ENCODE measurements at regions not wholly inside any gene's neighbourhood (a gene's known extent, or its start where the extent isn't known, plus 50 kb on each side); places are given as distances from the start of the nearest gene placed in this dataset.

DNA sequence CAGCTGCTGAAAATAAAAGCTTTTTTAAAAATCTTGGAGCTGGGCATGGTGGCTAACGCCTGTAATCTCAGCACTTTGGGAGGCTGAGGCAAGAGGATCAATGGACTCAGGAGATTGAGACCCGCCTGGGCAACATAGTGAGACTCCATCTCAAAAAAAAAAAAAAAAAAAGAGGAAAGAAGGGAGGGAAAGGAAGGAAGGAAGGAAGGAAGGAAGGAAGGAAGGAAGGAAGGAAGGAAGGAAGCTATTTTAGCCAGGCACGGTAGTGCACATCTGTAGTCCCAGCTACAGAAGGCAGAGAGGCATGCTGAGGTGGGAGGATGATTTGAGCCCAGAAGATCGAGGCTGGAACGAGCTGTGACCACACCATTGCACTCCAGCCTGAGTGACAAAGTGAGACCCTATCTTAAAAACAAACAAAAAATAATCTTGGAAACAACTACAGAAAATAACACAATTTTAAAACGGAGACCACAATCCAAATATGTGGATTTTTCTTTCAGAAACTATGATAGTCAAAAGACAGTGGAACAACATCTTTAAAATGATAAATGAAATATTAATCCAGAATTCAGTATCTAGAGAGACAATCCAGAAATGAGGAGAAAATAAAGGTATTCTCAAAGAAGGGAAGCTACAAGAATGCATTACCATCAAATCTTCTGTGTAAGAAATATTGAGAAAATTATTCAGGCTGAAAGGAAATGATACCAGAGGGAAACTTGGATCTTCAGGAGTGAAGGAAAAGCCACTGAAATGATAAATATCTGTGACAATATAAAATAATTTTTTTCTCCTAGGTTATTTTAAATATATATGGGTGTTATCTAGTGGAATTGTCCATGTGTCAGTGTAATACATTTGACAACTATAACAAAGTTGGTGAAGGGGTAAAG, 182.0 kb downstream of the GPX5 start:
- no peak for DNase-seq

DNA sequence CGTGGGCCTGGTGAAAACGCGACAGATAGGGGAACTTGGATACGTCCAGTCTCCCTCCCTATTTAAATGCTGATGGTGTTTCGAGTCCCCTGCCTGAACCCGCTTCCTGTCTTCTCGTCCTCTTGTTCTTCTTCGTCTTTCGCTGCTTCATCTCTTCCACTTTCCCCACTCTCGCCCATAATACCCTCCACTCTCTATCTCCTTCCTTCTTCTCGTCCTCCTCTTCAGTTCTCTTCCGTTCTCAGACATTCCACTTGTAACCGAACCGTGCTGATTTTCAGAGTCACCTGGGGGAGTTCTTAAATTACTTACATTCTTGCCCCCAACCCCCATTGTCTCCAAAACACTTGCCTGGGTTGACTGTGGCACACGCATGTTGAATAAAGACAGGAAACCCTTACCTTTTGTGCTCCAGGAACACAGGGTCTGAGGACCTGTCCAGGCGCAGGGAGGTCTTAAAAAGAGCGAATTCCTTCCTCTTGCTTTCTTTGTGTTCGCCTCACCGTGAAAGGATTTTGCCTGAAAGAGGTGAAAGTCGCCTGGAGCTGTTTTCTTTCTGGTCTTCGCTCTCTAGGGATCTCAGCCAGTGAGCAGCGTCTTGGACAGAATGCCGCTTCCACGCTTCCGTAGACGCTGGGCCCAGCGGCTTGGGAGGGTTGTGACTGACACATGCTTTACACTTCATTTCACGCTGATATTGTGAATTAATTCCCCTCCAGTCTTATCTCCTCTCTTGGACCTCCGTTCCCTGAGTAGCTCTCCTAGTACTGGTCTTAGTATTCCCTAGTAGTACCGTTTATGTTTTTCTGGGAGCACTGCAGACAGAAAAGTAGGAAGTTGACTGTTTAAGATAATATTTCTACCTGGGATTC, 184.0 kb downstream of the GPX5 start:
- no peak for DNase-seq

DNA sequence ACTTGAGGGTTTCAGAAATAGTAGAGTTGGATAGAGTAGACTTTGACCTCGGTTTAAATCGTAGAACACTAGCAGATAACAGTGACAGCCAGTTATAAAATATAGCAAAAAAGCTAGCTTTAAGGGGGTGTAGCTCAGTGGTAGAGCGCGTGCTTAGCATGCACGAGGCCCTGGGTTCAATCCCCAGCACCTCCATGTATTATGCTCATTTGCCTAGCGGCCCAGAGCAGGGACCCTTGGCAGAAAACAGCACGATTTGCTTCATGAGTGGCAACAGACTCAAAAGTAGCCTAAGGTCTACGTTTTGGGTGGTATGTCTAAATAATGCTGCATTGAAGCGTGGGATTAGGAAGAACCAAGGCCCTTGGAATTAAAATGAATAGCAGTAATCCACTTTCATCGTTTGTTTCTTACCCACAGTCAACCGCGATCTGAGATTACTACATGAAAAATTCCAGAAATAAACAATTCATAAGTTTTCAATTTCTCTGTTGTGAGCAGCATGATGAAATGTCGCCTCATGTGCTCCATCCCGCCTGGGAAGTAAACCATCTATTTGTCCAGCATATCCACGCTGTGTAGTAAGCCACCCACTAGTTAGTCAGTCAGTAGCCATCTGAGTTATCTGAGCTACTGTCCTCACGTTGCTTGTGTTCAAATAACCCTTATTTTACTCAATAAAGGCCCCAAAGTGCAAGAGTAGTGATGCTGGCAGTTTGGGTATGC, 184.9 kb downstream of the GPX5 start:
- DNase-seq, result no peak

DNA sequence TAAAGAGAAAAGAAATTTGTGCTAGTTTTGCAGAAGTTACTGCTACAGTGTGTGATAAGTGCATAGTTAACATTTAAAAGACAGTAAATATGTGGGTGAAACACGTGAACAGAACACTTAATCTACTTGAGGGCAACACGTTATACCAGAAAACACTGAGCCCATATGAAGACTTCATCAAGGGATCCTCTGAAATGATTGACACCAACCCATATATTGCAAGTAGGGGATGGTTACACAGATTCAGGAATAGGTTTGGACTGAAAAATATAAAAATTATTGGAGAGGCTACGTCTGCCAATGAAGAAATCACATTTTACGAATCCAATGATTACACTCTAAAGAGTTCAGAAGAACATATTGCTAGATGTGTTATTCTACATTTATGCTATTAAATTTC, 185.6 kb downstream of the GPX5 start:
- DNase-seq, result no peak

DNA sequence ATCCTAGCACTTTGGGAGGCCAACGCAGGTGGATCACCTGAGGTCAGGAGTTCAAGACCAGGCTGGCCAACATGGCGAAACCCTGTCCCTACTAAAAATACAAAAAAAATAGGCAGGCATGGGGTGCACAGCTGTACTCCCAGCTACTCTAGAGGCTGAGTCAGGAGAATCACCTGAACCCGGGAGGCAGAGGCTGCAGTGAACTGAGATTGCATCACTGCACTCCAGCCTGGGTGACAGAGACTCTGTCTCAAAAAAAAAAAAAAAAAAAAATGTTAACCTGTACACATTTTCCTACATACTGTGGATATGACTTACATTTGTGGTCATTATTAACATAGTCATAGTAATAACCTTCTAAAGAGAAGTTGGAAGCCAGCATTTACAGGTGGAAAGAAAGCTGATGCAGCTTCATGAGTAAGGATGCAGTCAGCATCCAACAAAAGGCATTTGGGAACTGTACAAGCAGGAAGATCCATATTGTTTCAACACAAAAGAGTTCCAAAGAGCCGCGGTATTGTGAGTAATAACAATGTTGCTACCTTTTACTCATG, 186.2 kb downstream of the GPX5 start:
- DNase-seq, result no peak

DNA sequence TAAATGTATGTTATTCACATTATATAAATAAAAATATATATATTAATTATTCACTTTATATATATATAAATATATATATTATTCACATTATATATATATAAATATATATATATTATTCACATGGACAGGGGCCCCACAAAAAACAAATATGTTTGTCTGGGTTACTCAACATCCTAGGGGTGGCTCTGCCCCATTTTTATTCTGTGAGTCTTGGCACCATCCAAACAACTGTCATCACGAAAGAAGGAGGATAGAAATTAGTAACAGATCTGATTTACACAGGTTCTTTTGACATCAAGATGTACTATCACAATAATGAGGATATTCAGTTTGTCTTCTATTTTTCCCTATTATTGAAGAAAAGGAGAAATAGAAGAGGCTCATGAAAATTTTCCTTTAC, 187.3 kb downstream of the GPX5 start:
- DNase-seq, result no peak

DNA sequence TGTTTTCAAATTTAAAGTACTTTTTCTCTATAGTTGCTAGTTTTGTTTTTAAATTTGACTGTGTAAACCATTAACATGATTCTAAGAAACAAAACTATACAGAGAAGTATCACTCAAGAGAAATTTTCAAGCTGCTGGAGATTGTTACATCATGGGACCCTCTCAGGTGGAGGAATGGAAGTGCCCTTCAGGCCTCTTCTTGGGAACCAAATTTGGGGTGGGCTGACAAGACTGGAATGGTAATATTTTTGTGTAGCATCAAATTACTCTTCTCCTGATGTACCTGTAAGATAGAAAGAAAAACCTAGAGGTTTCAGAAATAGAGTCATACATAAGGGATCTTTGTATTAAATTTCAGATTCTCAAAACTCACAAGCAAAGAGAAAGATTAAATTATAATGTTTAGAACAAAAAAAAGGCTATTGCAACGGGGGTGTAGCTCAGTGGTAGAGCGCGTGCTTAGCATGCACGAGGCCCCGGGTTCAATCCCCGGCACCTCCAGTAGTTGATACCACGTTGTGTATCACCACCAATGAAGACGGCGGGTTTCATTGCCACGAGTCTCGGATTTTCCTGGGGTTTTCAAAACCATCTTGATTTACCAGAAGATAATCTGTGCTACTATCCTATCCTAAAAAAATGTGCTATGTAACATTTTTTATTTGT, 193.7 kb downstream of the GPX5 start:
- no peak for DNase-seq

DNA sequence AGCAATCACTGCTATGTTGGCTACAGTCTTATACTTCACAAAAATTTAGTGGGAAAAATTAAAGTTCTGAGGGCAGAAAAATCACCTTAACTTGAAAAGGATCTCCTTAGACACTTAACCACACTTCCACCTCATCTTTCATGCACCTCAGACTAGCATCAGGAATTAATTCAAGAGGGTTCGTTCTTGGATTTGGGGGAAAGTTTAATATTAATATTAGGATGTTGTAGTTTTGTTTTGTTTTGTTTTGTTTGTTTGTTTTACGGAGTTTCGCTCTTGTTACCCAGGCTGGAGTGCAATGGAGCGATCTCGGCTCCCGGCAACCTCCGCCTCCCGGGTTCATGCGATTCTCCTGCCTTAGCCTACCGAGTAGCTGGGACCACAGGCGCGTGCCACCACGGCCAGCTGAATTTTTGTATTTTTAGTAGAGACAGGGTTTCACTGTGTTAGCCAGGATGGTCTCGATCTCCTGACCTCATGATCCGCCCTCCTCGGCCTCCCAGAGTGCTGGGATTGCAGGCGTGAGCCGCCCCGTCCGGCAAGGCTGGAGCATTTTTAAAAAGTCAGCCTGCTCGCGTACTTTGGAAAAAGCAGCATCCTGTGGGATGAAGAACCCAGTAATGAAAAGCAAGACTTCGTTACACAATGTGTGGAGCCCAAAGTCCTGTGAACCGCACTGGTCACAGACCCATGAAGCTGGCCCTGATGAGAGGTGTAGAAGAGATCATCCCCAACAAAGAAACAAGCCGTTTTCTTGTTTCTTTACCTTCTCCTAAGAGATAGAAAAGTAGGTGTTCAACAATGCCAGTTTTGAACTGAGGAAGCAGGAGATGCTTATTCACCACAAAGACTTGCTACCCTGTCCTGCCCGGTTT, 194.9 kb downstream of the GPX5 start:
- no peak for DNase-seq

DNA sequence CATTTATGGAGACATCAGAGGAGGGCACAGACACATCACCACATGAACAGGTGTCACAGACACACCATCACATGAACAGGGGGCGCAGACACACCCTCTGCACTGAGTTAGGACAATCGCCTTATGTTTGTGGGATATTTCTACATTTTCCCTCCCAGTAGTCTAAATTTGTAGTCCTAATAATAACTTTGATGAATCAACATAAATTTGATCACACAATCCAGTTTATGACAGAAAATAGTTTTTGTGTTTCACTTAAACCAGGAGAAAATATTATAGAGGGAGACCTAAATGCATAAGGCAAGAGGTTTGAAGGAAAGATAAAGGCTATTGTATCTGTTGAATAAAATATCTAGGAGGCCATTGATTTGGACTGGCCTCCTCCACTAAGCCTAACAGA, 195.7 kb downstream of the GPX5 start:
- no peak for DNase-seq

DNA sequence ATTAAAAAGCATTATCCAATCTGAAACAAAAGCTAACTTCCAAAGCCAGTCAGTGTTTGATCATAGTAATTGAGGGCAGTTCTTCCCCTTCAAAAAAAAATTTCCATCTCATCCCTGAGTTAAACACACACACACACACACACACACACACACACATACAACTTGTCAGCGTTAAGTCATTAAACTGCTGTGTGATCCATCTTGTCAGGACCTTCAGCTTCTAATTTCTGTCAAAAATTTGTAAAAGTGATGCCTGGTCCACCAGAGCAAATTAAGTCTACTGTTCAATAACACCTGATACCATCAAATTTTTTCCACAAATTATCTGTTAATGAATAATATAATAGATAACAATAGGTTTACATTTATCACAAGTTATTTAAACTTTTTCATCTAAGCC, 198.7 kb downstream of the GPX5 start:
- DNase-seq, result no peak

DNA sequence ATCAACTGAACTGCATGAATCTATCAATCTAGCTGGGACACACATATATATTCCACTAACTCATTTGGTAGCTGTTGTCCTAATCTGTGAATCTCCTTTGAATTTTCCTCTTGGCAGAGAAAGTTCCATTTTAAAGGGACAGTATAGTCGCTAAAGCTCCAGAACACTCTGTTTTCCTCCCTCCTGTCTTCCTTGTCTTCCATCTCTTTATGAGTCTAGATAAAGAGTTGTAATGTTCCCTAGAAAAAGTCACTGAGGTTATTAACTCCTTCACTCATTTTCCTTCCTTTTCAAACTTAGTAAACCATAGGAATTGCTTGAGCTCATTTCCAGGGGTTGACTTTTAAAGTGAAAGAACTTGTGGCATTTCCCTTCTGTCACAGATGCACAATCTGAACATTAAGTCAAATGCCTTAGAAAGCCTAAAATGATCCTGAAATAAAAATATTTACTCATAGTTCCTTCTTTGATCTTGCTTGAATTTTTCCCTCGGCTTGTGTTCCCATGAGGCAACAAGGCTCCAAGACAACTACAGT, 198.4 kb downstream of the TRIM27 start:
- no peak for DNase-seq

DNA sequence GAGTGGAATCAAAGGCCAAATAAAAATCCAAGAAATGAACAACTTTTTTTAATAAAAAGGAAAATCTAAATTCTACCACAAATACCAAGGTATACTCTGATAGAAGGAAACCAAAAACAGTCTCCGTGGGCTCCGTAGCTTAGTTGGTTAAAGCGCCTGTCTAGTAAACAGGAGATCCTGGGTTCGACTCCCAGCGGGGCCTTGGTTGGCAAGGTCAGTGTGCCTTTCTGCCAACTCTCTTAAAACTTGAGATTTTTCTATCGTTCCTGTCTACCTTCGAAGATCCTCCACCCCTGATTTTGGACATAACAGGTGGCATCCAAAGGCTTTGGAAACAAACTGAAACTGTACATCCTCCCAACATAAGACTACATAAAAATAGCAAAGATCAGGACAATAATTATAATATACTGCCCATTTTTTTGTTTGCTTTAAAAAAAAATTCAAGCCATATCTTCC, 197.9 kb downstream of the TRIM27 start:
- DNase-seq, result no peak

DNA sequence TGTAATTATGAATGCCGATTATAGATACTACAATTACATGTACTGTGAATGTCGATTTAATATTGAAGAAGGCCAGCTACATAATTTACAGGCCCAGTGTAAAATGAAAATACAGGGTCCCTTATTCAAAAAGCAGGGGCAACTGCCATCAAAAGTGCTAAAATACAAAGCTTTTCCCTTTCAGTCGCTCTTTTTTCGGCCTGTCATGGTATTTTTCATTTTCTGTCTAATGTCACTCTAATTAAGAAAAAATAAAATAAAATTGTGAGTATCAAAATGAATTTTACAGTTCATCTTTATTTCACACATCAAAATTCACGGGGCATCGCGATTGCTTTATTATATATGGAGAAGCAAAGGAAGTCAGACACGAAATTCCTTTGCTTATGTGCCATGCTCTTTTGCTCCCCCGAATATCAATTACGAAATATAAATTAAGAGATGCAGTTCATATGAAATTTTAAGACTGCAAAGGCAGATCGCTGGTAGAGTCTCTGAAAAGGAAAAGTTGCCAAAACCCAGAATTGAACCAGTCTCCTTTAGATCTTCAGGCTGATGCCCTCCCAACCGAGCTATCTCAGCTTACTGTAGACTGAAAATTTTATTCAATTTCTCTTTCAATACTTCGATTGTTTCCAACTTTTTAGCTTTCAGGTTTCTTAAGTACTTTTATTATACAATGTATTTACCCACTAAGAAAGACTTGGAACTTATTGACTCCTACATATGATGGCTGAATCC, 197.0 kb downstream of the TRIM27 start:
- no peak for DNase-seq

DNA sequence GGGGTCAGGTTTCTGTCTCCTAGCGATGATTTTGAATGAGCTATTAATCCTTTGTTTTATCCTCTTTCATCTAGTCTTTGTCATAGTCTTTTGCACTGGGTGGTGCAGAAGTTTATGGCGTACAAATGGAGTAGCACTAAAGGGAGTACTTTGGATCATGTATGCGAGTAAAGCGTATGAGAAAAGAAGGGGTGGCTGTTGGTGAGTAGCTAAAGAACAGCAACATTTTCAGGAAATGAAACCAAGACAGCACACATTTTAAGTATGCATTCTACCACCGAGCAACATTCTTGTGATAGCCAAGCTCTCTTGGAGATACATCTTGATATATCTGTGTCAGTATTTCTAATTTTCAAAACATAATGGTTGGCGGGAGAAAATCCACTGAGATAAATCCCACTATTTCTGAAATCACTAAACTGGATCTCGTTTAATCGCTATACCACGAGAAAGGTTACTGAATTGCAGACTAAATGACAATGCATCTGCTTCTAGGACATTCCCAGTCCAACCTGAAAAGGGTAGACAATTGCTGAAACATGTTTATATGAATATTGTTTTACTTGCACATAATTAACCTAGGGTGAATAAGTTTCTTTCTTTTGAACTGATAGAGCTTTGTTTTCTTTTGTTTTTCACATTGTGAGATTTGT, 196.1 kb downstream of the TRIM27 start:
- DNase-seq, result no peak

DNA sequence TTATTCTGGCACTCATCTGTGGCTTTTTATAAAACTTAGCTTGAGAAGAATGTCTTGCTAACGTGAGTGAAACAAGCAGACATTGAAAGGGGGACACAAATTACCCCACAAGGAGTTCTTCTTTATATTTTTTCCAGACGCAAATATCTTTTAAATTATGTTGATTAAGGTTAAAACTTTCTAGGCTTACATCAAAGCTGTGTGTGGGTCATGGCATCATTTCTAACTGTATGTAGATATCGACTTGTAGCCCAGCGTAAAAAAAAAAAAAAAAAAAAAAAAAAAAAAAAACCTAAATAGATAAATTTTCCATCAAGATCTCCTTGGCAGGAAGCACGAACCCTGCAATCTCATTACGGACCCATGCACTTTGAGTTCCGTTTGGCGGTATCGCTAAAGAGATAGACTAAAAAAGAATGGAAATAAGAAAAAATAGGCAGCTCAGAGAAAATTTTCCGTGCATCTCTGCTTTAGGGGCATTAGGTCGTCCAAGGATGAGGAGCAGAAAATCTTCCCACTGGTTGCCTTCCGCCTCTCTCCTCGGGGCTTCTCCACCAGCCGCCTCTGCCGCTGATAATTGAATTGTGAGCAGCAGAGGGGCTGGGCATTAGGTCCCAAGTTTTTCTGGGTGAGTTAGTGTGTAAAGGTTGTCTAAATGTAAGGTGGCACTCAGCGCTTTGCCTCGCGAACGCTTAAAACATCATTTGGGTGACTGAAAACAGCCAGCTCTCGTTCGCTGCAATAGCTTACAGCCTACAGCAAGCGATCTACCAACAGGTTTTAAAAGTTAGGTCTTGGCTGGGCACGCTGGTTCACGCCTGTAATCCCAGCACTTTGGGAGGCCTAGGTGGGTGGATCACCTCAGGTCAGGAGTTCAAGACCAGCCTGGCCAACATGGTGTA, 194.0 kb downstream of the TRIM27 start:
- DNase-seq, result no peak

DNA sequence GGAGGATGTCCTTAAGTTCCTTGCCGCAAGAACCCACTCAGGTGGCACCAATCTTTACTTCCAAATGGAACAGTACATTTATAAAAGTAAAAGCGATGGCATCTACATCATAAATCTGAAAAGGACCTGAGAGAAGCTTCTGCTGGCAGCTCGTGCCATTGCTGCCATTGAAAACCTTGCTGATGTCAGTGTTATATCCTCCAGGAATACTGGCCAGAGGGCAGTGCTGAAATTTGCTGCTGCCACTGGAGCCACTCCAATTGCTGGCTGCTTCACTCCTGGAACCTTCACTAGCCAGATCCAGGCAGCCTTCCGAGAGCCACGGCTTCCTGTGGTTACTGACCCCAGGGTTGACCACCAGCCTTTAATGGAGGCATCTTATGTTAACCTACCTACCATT, 191.7 kb downstream of the TRIM27 start:
- no peak for DNase-seq

DNA sequence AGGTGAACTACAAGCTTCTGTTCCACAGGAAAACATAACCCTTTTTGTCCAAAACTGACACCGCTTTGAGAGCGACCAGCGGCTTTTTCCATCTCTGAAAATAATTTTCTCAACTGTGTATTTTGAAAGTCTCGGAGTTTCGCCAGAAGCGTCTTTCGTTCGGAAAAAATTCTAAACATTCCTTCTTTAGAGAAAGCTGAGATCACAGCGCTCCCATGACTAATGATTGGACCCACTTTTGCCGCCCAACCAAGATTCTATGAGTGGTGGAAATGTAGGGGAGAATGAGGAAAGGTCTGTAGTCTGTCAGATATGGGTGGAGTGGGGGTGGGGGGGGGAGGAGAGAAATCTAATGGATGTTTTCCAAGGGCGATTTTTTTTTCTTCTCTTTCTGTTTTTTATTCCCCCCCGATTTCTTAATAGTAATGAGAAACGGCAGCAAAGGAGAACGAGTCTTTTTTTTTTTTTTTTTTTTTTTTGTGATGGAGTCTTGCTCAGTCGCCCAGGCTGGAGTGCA, 189.3 kb downstream of the TRIM27 start:
- DNase-seq, result no peak

DNA sequence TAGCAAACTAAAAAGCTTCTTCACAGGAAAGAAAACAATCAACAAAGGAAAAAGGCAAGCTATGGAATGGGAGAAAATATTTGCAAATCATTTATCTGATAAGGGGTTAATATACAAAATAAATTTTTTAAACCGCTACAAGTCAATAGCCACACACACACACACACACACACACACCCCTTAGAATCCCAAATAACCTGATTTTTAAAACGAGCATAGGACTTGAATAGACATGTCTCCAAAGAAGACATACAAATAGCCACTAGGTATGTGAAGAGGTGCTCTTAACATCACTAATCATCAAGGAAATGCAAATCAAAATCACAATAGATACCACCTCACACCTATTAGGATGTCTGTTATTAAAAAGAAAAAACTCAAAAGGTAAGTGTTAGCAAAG, 187.7 kb downstream of the TRIM27 start:
- DNase-seq, result no peak
